CD4-positive, alpha-beta T cell treated with Interleukin-17A for 4 hours (primary cell): ENCODE measurements at regions not wholly inside any gene's neighbourhood (a gene's known extent, or its start where the extent isn't known, plus 50 kb on each side); places are given as distances from the start of the nearest gene placed in this dataset.
A peak's percentile ranks its signal among the peaks of the same experiment; 100 is the strongest.
"Not testable (repeated sequence)": the region's sequence is repeated elsewhere in the genome, so short reads cannot be mapped to it uniquely, and the experiment has no call there.

Experiments
- DNase-seq: peaks from one replicate; pipeline ENCODE4 v3.0.0-alpha.2; 2020; ENCODE audit warnings: mixed read lengths

DNA sequence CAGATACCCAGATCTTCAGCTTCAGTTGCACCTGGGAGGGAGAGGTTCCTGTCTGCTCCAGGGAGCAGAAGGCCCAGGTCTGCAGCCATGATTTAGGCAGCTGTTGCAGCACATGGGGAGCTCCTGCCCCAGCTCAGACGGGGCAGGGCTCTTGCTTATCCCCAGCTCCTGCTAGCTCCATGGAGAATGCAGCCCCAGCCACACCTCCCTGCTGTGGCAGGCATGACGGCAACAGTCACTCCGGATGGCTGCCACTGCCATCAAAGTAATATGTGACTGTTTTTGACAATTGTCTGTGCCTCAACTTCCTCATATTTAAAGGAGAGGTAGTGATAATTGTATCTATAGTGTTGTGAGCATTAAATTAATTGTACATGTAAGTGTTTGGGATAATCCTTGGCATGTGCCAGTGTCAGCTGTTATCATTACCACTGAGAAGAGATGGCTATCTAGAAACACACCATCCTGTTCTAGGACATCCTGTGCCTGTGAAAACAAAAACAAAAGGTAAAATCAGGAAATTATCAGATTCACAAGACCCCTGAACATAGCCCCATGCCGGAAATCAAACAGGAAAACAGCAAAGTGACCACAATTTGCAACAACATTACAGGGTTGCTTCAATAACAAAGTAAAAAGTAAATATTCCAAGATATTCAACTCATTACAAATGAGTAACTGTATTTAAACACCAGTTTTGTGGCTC lies 1048.8 kb upstream of the ACO1 start:
- peak; percentile 11 for DNase-seq

DNA sequence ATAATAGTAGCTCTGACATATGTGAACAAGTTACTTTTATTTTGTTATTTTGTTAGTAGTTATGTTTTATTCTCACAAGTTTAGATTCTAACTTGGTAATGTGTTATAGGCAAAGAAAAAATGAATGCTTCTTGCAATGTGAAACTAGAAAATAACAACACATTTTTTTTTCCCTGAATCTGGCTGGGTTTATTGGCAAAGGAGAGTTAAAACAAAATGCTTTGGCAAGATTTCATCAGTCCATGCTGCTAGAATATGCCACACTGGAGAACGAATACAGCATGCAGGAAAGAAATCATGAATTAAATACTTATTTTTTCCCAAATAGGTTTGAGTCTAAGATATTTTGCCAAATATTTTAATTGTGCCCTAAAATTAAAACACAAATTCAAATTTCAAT lies 1048.1 kb upstream of the ACO1 start:
- DNase-seq = no peak

DNA sequence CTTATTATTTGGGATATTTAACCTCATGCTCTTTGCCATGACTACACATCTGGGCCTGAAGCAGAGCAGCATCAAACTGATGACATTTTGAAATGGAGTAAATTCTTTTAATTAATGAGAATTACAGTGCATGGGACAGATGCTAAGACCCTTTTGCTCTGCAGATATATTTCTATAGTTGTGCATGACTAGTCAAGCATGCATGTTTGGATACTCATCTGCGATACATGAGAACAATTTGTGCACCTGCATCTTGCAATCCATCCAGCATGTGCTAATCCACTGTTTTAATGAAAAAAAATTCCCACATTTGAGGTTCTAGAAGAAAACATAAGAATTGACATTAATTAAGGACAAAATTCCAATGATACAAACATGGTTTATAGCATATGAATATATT lies 1047.6 kb upstream of the ACO1 start:
- DNase-seq = no peak

DNA sequence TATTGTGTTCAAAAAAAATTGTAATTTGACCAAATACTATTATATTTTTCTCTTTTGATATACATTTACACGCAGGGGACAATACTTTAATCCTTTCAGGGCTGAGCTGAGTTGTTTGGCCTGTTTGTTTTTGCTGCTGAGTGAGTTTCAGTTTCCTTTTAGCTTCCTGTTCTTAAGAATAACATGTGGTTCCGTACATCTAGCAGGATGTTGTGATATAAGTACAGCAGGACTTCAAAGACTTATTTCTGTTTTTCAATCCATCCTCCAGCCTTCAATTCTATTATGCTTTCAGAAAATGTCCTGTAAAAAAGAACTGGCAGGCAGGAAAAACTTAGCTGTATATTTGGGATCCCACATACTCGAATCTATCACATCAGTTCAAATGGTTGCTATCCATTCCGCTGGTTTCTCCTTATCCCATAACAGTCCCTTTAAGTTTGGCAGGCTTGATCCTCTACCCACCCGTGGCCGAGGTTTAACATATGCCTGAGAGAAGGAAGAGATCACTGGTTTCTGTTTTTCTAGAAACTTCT lies 1037.3 kb upstream of the ACO1 start:
- peak; percentile 34 for DNase-seq

DNA sequence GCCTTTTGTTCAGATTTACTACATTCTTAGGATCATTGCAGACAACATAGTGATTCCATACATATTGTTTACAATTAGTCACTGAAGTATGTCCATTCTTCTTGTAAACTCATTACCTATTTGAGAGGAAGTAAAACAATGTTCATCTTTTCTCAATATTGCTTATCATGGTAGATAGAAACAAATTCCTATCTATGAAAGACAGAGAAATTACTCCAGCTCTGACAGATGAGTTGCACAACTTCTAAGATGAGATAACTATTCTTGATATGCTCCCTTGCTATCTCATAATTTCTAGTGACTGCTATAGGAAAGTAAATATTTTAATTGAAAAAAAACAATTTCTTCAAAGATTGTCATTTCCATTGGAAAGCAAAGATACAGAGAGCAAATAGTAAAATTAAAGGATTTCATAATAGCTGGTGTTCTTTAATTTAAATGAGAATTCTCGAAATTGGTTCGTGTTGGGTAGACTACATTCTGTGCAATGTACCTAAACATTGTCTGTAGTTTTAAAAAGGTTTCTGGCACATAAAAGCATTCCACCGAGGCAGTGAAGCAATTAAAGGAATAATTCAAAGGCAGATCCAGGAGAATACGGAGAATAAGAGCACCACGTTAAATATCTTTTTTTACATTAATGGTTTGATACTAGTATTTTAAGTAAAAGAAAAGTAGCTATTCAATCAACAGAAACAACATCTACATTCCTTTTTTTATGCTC lies 1029.1 kb upstream of the ACO1 start:
- DNase-seq = no peak

DNA sequence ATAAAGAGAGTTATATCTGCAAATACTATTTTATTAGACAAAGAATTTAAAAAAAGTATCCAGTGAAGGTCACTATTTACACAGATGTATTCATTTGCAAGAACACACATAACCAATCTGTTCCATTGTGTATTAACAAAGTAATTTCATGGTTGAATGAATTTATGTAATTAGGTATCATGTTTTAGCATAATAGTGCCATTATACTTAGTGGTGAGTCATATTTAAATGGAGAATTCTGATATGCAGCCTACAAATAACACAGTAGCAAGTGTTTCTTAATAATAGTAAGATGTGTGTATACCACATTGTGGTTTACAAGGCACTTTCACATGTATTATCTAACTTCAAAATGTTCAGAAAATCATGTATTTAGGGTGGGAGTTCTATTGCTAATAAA lies 1028.5 kb upstream of the ACO1 start:
- no peak for DNase-seq

DNA sequence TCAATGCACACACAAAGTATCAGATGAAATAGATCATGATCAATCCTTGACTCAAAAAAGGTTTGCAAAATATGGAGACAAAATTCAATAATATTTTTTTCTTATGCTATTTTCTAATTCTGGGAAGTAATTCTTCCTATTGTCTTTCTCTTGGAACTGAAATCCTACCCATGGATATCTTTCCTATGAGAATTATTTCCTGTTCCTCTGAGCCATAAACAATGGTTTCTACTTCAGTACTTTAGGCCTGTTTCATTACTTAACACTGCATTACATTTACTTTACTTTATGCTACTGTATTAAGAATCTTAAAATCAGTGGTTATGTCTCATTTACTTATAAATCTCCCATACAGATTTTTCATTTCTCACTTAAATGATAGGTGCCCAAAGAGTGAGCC lies 1025.4 kb upstream of the ACO1 start:
- DNase-seq = no peak

DNA sequence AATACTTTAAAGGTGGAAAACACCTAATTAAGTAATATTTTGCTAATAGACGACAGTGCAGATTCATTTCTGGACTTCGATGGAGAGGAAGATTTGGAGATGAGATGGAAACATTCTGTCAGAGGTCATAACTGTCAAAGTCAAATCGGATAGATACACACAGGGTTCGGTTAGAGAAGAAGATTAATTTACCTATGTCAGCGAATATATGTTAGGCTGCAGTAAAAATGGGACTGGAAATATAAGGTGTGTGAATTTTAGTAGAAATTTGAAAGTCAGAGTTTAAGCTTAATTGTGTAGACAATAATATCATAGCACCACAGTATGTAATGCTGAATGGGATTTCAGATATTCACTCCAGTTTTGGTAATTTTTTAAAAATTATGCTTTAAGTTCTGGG lies 1020.3 kb upstream of the ACO1 start:
- DNase-seq = no peak

DNA sequence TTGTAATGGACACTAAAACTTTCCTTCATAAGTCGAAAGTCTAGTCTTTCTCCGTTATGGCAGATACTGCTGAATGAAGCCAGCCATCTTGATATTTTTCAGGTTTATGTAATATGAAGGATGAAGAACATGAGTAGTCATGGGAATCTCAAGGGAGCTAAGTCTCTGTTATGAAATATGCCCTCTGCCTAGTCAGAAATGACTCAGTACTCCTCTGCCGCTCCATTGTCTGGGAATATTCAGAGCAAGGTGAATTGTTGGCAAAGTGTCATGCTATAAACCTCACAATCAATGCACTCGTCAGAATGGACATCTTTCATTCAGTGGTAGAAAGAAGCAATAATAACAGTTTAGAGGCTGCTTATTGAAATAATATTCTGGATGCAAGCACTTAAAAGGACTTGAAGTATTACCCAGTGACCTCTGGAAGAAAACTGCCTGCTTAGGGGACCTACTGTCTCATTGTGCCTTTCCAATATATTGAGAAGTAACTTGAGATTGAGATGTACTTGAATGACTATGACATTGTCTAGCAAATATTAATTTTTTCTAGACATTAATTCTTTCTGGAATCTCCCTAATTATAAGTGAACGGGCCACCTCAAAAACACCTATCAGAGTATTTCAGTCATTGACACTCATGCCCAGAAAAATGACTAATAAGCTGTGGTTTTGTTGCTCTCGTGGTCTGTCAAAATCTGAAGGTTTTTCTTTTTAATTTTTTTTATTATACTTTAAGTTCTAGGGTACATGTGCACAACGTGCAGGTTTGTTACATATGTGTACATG lies 1011.5 kb upstream of the ACO1 start:
- no peak for DNase-seq

DNA sequence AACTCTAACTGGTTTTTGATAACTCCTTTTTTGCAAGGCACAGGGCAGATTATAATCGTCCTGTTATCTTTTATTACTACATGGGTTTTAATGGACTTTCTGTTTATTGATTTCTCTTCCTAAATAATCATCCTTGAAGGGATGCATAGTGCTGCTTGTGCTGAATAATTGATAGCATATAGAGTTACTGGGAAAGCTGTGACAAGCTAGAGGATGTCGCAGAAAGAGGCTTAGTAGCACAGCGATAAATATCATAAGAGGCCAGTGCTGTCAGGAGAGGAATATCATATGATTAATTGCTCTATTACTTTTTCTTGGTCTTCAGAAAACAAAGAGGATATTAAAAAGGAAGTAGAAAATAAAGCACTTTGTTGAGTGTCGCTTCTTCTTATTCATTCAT lies 1007.1 kb upstream of the ACO1 start:
- DNase-seq = no peak

DNA sequence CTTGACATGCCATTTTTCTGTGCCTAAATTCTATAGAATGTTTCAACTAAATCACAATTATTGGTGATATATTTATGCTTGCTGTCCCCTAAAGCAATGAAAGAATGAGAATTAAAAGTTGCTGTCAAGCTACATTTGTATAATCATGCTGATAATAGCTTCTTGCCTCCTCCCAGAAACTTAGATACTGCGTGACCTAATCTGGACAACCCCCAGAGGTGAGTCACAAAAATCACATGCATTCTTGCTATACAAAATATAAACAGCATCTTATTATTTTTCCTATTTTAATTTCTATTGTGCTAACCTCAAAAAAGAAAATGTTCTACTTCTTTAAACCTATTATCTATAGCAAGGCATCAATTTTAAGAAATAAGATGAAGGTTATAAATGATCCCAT lies 995.8 kb upstream of the ACO1 start:
- DNase-seq = no peak

DNA sequence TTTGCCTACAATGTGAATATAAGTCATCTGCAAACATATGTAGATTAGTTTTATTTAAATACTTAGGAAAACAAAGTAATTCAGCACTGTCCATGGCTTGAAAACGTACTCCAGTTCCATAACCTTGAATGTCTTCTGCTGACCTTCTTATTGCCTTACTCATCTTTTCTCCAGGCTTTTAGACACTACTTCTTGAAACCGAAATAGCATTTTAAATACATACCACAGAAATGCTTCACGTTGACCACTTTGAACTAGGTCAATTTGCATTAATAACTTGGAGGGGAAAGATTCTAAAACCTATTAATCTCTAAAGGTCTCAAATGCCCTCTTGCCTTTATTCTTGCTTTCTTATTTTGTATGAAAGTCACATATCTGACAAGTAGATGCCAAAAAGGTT lies 995.4 kb upstream of the ACO1 start:
- DNase-seq = no peak

DNA sequence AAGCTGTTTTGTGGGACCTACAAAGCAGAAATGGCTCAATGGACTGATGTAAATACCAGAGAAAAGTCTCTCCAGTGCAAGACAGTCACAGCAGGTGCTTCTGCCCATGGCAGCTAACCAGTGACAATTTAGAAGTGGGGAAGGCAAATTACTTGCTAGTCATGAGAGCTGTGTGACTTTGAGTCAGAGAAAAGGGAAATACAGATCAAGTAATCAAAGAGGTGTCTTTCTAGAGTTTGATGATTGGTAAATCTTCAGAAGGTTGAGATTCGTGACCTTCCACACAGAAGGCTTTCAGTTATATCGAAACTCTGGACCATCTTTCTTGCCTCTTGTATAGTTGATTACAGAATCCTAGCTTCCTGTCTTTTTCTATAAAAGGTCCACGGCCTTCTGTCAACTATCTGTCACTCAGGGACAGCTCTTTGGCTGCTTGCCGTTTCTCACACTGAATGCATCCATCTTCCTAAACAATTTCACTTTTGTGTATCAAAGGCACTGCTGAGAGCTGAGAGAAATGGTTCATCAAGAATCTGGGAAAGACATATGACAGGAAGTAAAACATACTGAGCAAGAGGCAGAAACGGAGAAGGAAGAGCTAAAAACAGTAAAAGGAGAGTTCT lies 993.9 kb upstream of the ACO1 start:
- DNase-seq = no peak

DNA sequence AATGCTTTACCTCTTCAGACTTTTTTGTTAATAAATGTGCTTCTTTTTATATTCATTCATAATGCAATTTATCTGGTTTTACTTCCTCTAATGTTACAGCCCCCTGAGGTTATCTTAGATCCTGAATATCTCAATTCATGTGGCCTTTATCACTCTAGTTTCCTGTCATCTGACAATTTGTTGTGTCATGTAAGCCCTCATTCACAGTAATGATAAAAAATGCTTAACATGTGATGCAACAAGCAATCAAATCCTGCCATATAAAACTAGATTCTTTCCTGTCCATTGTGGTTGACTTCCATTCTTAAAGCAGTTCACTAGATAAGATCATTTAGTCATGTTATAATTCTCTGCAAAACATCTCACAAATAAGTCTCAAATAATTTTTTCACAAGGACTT lies 991.2 kb upstream of the ACO1 start:
- no peak for DNase-seq

DNA sequence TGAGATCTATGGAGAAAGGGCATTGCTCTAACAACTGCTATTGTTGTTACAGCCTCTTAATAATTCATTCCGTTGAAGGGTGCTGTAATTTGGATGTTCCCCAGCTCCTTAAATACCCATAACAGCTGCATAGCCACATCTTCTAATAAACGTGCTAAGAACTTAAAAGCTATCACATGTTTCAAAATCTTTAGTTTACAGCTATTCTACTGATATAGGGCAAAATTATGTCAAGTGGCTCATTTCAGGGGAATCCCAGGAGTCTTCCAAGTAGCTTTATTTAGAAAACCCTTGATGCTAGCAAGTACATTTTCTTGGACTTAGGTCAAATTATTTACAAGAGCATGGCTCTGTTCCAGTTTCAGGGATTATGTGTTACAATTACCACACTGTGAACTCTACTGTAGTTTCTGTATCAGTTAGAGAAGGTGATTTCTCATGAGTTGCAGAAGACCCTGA lies 990.4 kb upstream of the ACO1 start:
- DNase-seq = no peak

DNA sequence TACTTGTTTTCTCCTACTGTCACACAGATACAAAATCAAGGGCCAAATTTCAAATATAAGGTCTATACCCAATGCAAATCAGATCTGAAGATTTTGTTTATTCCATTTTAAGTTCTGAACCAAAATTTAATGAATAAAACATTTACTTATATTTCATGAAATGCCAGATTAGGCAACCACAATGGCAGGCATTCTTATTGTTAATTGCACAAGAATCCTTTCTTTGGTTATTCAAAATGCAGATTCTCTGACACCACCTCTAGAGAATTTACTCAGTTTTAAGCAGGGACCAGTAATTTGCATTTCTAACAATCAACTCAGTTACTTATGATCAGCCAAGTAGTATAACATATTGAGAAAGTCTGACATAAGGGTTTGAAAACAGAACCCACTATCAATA lies 972.4 kb upstream of the ACO1 start:
- DNase-seq = no peak

DNA sequence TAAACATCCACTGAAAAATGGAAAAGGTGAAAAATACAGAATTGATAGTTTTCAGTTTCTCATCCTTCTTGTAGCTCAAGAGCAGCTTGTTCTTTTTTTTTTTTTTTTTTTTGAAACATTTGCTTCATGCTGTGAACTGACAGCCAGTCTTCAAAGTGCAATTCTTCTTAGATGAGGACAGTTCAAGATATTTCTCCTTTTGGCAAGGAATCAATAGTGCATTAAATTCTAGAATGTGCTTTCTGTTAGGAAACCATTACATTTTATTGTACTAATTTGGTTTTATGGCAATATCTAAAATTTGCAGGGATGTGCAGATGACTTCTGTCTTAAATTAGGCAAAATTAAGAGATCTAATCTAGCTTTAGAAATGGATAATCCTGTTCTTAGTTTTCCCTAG lies 969.3 kb upstream of the ACO1 start:
- no peak for DNase-seq

DNA sequence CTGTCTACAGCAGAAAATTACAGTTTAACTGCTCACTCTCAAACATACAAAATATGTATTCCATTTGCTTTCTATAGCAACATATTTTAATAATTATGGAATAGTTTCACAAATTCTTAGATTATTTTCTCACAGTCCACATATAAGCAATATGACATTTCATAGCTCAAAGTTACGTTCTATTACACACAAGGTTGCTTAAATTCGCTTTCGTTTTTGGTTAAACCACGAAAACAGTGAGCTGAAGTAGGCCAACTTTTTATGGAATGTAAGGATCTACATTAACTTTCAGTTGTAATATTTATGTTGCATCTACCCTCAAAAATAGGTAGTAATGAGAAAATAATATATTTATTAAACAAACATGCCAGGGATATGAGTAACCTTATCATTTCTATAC lies 966.0 kb upstream of the ACO1 start:
- DNase-seq = no peak

DNA sequence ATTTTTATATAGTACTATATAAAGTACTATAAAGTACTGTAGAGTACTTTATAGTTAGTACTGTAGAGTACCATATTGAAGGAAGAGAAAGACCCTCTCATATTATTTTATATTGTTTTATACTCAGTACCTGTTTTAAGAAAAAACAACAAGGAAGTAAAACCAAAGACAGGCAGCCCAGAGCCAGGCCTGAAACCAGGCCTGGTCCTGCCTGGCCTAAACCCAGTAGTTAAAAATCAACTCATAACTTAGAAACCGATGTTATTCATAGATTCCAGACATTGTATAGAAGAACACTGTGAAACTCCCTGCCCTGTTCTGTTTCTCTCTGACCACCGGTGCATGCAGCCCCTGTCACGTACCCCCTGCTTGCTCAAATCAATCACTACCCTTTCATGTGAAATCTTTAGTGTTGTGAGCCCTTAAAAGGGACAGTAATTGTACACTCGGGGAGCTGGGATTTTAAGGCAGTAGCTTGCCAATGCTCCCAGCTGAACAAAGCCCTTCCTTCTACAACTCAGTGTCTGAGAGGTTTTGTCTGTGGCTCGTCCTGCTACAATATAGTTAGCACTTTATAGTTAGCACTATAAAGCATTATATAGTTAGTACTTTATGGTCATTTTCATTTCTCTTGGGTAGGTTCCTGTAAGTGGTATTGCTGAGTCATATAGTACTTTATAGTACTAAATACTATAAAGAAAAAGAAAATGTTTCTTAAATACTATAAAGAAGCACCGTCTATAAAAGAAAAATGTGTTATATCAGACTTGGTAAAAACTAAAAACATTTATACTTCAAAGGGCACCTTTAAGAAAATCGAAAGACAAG lies 940.6 kb upstream of the ACO1 start:
- DNase-seq = not testable (repeated sequence)

DNA sequence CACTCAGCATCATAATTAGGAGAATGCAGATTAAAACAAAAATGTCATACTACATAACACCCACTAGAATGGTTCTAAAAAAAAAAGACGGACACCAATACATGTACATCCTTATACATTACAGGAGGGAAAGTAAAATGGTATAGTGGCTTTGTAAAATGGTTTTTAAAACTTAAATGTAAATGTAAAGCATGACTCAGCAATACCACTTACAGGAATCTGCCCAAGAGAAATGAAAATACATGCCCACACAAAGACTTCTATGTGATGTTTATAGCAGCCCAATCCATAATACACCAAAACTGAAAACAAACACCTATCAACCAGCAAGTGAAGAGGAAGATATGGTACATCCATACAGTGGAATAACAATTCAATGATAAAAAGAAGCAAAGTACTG lies 939.1 kb upstream of the ACO1 start:
- DNase-seq = no peak

DNA sequence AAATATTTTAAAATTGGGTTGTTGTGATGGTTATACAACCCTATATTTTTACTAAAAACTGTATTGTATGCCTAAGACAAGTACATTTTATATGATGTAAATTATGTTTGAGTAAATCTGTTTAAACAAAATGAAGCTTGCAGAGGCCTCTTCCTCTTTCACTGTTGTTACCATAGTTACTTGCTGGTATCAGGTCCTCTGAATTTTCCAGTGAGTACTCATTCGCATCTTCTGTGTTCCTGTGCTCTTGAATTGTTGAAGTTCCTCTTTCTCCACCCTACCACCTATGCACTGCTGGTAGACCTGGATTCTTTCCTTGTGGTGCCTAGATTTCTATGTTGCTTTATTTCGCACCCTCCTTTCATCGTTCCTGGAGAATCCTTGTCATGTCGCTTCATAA lies 938.5 kb upstream of the ACO1 start:
- no peak for DNase-seq

DNA sequence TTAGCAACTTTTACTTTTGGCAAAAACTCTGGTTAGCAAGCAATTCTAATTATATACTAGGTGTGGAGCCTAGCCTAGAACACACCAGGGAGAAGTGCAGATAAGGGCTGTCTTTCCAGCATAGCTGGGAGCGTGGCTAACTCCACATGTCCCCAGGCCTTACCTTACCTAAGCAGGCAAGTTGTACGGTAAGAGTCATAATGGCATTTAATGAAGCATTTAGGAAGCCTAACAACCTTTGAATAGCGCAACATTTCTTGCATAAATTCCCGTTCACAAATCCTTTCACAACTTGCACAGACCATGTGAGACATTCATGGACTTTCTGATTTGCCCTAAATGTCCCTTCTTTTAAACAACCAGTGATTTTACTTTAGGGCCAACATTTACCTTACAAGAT lies 917.4 kb upstream of the ACO1 start:
- DNase-seq = no peak
